ENCODE measurements at regions not wholly inside any gene's neighbourhood (a gene's known extent, or its start where the extent isn't known, plus 50 kb on each side); places are given as distances from the start of the nearest gene placed in this dataset.

DNA sequence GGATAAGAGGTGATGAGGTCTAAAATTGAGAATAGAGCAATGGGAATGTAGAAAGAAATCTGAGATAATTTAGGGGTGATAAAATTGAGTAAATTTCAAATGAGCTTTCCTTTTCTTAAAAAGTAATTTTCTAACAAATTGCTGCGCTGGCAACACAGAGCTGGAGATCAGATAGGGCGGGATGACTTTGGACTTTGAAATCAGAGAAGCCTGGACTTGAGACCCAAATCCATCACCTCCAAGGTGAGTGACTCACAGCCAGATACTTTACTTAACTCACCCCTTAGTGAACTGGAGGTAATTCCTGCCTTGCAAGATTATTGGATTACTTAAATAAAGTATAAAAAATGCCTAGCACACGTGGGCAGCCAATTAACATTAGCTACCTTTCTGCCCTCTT, 80.8 kb downstream of the P2RY1 start:
- Histone ChIP-seq H3K4me1 (ENCODE audit: control insufficient read depth, extremely low read depth, insufficient read depth, low read length) (no peaks in the 10 kb centered on the region), H3K27me3 (ENCODE audit: control insufficient read depth, insufficient read depth, low read length) (no peaks in the 10 kb centered on the region), H3K36me3 (ENCODE audit: control insufficient read depth, insufficient read depth, low read length) (no peaks in the 10 kb centered on the region), H3K79me2 (ENCODE audit: control insufficient read depth, insufficient read depth, low read length) (no peaks in the 10 kb centered on the region), H3K9me3 (ENCODE audit: control insufficient read depth, insufficient read depth, low read depth, low read length) (no peaks in the 10 kb centered on the region), H3K9ac (ENCODE audit: insufficient read depth, low read length) (no peak overlapping the region), H3K4me2 (ENCODE audit: extremely low read depth, insufficient read depth, low read length) (no peak overlapping the region), H4K20me1 (ENCODE audit: control insufficient read depth, extremely low read depth, insufficient read depth, low read length) (no peaks in the 10 kb centered on the region), H3K27ac (ENCODE audit: insufficient read depth, low read length) (no peak overlapping the region), H3K4me3 (replicated peaks in 1 of 4; ENCODE audit: control extremely low read depth in 1 of 4, insufficient read depth in 1 of 4, low read depth in 3 of 4, low read length in 4 of 4) (no peak overlapping the region), H2AFZ (ENCODE audit: low read length) (no peak overlapping the region)
- DNase-seq (ENCODE audit: low read depth in 2 of 2), result no peak
- TF ChIP-seq, protein P1, sequence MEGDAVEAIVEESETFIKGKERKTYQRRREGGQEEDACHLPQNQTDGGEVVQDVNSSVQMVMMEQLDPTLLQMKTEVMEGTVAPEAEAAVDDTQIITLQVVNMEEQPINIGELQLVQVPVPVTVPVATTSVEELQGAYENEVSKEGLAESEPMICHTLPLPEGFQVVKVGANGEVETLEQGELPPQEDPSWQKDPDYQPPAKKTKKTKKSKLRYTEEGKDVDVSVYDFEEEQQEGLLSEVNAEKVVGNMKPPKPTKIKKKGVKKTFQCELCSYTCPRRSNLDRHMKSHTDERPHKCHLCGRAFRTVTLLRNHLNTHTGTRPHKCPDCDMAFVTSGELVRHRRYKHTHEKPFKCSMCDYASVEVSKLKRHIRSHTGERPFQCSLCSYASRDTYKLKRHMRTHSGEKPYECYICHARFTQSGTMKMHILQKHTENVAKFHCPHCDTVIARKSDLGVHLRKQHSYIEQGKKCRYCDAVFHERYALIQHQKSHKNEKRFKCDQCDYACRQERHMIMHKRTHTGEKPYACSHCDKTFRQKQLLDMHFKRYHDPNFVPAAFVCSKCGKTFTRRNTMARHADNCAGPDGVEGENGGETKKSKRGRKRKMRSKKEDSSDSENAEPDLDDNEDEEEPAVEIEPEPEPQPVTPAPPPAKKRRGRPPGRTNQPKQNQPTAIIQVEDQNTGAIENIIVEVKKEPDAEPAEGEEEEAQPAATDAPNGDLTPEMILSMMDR (conservative IDR thresholded peaks at IDR 0.05 in 1 of 2, IDR thresholded peaks at IDR 0.05 in 1 of 2; ENCODE audit: low read depth in 1 of 2, low read length in 2 of 2), result no peak
- no peak for TF ChIP-seq EZH2 (IDR thresholded peaks at IDR 0.05; ENCODE audit: low read length, missing control alignments)

DNA sequence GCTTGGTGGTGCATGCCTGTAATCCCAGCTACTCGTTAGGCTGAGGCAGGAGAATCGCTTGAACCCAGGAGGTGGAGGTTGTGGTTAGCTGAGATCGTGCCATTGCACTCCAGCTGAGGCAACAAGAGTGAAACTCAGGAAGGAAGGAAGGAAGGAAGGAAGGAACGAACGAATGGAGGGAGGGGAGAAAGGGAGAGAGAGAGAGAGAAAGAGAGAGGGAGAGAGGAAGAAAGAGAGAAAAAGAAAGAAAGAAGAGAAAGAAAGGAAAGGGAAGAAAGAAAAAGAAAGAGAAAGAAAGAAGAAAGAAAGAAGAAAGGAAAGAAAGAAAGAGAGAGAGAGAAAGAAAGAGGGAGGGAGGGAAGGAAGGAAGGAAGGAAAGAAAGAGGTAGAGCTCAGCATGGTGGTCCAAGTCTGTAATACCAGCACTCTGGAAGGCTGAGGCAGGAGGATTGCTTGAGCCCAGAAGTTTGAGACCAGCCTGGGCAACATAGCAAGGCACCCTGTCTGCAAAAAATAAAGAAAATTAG, 81.9 kb downstream of the P2RY1 start:
- H3K9me3 ChIP-seq (ENCODE audit: control insufficient read depth, insufficient read depth, low read depth, low read length), result no peaks in the 10 kb centered on the region
- H3K4me3 ChIP-seq (replicated peaks in 1 of 4; ENCODE audit: control extremely low read depth in 1 of 4, insufficient read depth in 1 of 4, low read depth in 3 of 4, low read length in 4 of 4), result no peak overlapping the region
- no peaks in the 10 kb centered on the region for H3K27me3 ChIP-seq (ENCODE audit: control insufficient read depth, insufficient read depth, low read length)
- H4K20me1 ChIP-seq (ENCODE audit: control insufficient read depth, extremely low read depth, insufficient read depth, low read length), result no peaks in the 10 kb centered on the region
- no peak overlapping the region for H2AFZ ChIP-seq (ENCODE audit: low read length)
- TF ChIP-seq, protein P1 (conservative IDR thresholded peaks at IDR 0.05 in 1 of 2, IDR thresholded peaks at IDR 0.05 in 1 of 2; ENCODE audit: low read depth in 1 of 2, low read length in 2 of 2), result no peak
- no peak for TF ChIP-seq EZH2 (IDR thresholded peaks at IDR 0.05; ENCODE audit: low read length, missing control alignments)
- H3K36me3 ChIP-seq (ENCODE audit: control insufficient read depth, insufficient read depth, low read length), result no peaks in the 10 kb centered on the region
- H3K27ac ChIP-seq (ENCODE audit: insufficient read depth, low read length), result no peak overlapping the region
- no peak for DNase-seq (ENCODE audit: low read depth in 2 of 2)
- no peak overlapping the region for H3K9ac ChIP-seq (ENCODE audit: insufficient read depth, low read length)
- H3K4me2 ChIP-seq (ENCODE audit: extremely low read depth, insufficient read depth, low read length), result no peak overlapping the region
- no peaks in the 10 kb centered on the region for H3K79me2 ChIP-seq (ENCODE audit: control insufficient read depth, insufficient read depth, low read length)
- no peaks in the 10 kb centered on the region for H3K4me1 ChIP-seq (ENCODE audit: control insufficient read depth, extremely low read depth, insufficient read depth, low read length)

DNA sequence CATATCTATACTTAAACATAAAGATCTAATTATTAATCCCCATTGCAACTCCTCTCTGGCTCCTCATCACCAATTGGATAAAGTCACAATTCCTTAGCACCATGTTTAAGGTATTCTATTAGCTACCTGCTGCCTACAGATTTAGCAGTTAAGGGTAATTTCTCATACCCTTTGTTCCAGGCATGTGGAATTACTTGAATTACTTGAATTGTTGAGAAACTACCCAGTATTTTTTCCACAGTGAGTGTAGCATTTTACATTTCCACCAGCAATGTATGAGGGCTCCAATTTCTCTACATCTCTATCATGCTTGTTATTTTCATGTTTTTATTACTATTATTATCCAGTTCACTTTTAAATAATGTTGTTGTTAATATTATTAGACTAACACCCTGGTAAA, 86.4 kb downstream of the P2RY1 start:
- Histone ChIP-seq H3K79me2 (ENCODE audit: control insufficient read depth, insufficient read depth, low read length) (no peaks in the 10 kb centered on the region), H3K36me3 (ENCODE audit: control insufficient read depth, insufficient read depth, low read length) (no peaks in the 10 kb centered on the region), H3K9ac (ENCODE audit: insufficient read depth, low read length) (no peak overlapping the region), H3K27ac (ENCODE audit: insufficient read depth, low read length) (no peak overlapping the region), H3K4me2 (ENCODE audit: extremely low read depth, insufficient read depth, low read length) (no peak overlapping the region), H2AFZ (ENCODE audit: low read length) (no peak overlapping the region), H4K20me1 (ENCODE audit: control insufficient read depth, extremely low read depth, insufficient read depth, low read length) (no peaks in the 10 kb centered on the region), H3K9me3 (ENCODE audit: control insufficient read depth, insufficient read depth, low read depth, low read length) (no peaks in the 10 kb centered on the region), H3K27me3 (ENCODE audit: control insufficient read depth, insufficient read depth, low read length) (no peaks in the 10 kb centered on the region), H3K4me1 (ENCODE audit: control insufficient read depth, extremely low read depth, insufficient read depth, low read length) (no peaks in the 10 kb centered on the region), H3K4me3 (replicated peaks in 1 of 4; ENCODE audit: control extremely low read depth in 1 of 4, insufficient read depth in 1 of 4, low read depth in 3 of 4, low read length in 4 of 4) (no peak overlapping the region)
- TF ChIP-seq EZH2 (IDR thresholded peaks at IDR 0.05; ENCODE audit: low read length, missing control alignments), result no peak
- TF ChIP-seq, protein P1 (conservative IDR thresholded peaks at IDR 0.05 in 1 of 2, IDR thresholded peaks at IDR 0.05 in 1 of 2; ENCODE audit: low read depth in 1 of 2, low read length in 2 of 2), result no peak
- DNase-seq (ENCODE audit: low read depth in 2 of 2), result no peak

Data from fibroblast of lung (primary cell).